ENCODE measurements at regions not wholly inside any gene's neighbourhood (a gene's known extent, or its start where the extent isn't known, plus 50 kb on each side); places are given as distances from the start of the nearest gene placed in this dataset.

DNA sequence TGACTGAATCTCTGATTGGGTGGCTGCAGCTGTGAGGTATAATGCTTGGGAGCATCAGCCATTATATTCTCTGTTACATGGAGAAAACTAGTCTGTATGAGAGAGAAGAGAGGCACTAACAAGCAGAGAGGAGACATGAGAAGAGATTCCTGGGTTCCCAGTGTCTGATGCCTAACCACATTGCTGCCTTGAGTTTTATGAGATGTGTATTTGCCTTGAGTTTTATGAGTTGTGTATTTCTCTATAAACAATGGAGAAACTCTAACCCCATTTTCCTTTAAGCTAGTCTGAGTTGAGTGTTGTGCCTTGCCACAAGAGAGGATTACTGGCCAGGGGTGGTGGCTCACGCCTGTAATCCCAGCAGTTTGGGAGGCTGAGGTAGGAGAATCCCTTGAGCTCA is 208.1 kb downstream of the BCOR start:
- Histone ChIP-seq H3K27ac (ENCODE audit: control insufficient read depth, insufficient read depth, low read length) (no peak overlapping the region), H3K27me3 (ENCODE audit: control insufficient read depth, extremely low read depth, insufficient read depth, low read length) (no peaks in the 10 kb centered on the region), H3K9me1 (ENCODE audit: control insufficient read depth, extremely low read depth, insufficient read depth, low read length) (no peaks in the 10 kb centered on the region), H3K4me1 (ENCODE audit: control insufficient read depth, extremely low read depth, insufficient read depth, low read length) (peaks cover 9% of the 10 kb centered on the region), H3K4me2 (ENCODE audit: control insufficient read depth, extremely low read depth, insufficient read depth, low read depth, low read length) (no peak overlapping the region), H3K36me3 (ENCODE audit: control insufficient read depth in 2 of 2, extremely low read depth in 1 of 2, insufficient read depth in 2 of 2, low read length in 2 of 2) (no peaks in the 10 kb centered on the region), H3K9ac (ENCODE audit: control insufficient read depth, extremely low read depth, insufficient read depth, low read length) (no peak overlapping the region), H2AFZ (ENCODE audit: control insufficient read depth, low read length) (no peak overlapping the region), H3K9me3 (ENCODE audit: control insufficient read depth, low read depth, low read length) (no peaks in the 10 kb centered on the region), H4K20me1 (ENCODE audit: control insufficient read depth, extremely low read depth, insufficient read depth, low read length) (no peaks in the 10 kb centered on the region), H3K4me3 (ENCODE audit: control insufficient read depth in 2 of 3, extremely low read depth in 1 of 3, insufficient read depth in 2 of 3, low read depth in 1 of 3, low read length in 3 of 3) (no peak overlapping the region), H3K79me2 (ENCODE audit: control insufficient read depth, insufficient read depth, low read length) (no peaks in the 10 kb centered on the region)
- FAIRE-seq (no peak), DNase-seq (ENCODE audit: low read depth, low spot score) (no peak)
- dilution Hi-C loops (cut with MboI; ENCODE audit: extremely low pct_ligation_motif_present, low sequenced_read_pairs) = no loop called here
- TF ChIP-seq EZH2 (IDR thresholded peaks at IDR 0.05; ENCODE audit: low read length) = no peak

GRCh38 chrX:39890807-39891206 is 207.0 kb downstream of the BCOR start:
- H3K36me3 ChIP-seq (ENCODE audit: control insufficient read depth in 2 of 2, extremely low read depth in 1 of 2, insufficient read depth in 2 of 2, low read length in 2 of 2) = no peaks in the 10 kb centered on the region
- peaks cover 17% of the 10 kb centered on the region for H3K4me1 ChIP-seq (ENCODE audit: control insufficient read depth, extremely low read depth, insufficient read depth, low read length)
- no peaks in the 10 kb centered on the region for H3K9me3 ChIP-seq (ENCODE audit: control insufficient read depth, low read depth, low read length)
- no peaks in the 10 kb centered on the region for H3K79me2 ChIP-seq (ENCODE audit: control insufficient read depth, insufficient read depth, low read length)
- no peaks in the 10 kb centered on the region for H4K20me1 ChIP-seq (ENCODE audit: control insufficient read depth, extremely low read depth, insufficient read depth, low read length)
- FAIRE-seq = no peak
- TF ChIP-seq, protein P1, sequence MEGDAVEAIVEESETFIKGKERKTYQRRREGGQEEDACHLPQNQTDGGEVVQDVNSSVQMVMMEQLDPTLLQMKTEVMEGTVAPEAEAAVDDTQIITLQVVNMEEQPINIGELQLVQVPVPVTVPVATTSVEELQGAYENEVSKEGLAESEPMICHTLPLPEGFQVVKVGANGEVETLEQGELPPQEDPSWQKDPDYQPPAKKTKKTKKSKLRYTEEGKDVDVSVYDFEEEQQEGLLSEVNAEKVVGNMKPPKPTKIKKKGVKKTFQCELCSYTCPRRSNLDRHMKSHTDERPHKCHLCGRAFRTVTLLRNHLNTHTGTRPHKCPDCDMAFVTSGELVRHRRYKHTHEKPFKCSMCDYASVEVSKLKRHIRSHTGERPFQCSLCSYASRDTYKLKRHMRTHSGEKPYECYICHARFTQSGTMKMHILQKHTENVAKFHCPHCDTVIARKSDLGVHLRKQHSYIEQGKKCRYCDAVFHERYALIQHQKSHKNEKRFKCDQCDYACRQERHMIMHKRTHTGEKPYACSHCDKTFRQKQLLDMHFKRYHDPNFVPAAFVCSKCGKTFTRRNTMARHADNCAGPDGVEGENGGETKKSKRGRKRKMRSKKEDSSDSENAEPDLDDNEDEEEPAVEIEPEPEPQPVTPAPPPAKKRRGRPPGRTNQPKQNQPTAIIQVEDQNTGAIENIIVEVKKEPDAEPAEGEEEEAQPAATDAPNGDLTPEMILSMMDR (optimal IDR thresholded peaks at IDR 0.05 in 1 of 3, IDR thresholded peaks at IDR 0.05 in 1 of 3, conservative IDR thresholded peaks at IDR 0.05 in 1 of 3; ENCODE audit: extremely low read depth in 1 of 3, insufficient read depth in 2 of 3, low read length in 3 of 3) = no peak
- no peak for TF ChIP-seq EZH2 (IDR thresholded peaks at IDR 0.05; ENCODE audit: low read length)
- H3K9ac ChIP-seq (ENCODE audit: control insufficient read depth, extremely low read depth, insufficient read depth, low read length) = no peak overlapping the region
- dilution Hi-C loops (cut with MboI; ENCODE audit: extremely low pct_ligation_motif_present, low sequenced_read_pairs) = no loop called here
- H3K4me2 ChIP-seq (ENCODE audit: control insufficient read depth, extremely low read depth, insufficient read depth, low read depth, low read length) = no peak overlapping the region
- DNase-seq (ENCODE audit: low read depth, low spot score) = no peak
- no peak overlapping the region for H3K27ac ChIP-seq (ENCODE audit: control insufficient read depth, insufficient read depth, low read length)
- H3K4me3 ChIP-seq (ENCODE audit: control insufficient read depth in 2 of 3, extremely low read depth in 1 of 3, insufficient read depth in 2 of 3, low read depth in 1 of 3, low read length in 3 of 3) = no peak overlapping the region
- H2AFZ ChIP-seq (ENCODE audit: control insufficient read depth, low read length) = no peak overlapping the region
- H3K27me3 ChIP-seq (ENCODE audit: control insufficient read depth, extremely low read depth, insufficient read depth, low read length) = no peaks in the 10 kb centered on the region
- no peaks in the 10 kb centered on the region for H3K9me1 ChIP-seq (ENCODE audit: control insufficient read depth, extremely low read depth, insufficient read depth, low read length)

DNA sequence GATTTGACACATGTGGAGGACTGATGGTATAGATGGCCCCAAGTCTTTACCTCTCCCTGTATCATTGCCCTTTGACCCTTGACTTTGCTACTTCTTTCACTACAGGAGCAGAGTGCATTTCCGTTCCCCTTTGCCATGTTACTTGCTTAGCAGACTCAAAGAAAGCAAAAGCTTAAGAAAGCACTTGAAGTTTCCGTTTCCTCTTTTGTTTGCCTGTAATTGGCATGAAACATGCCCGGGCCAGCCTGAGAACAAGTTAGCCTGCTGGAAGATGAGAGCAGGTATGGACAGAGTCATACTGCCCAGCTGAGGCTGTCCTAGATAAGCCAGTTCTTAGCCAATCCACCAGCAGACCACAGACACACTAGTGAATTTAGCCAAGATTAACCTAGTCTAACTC is 206.0 kb downstream of the BCOR start:
- FAIRE-seq (peak; percentile 86), DNase-seq (ENCODE audit: low read depth, low spot score) (no peak)
- Histone ChIP-seq H3K79me2 (ENCODE audit: control insufficient read depth, insufficient read depth, low read length) (no peaks in the 10 kb centered on the region), H3K36me3 (ENCODE audit: control insufficient read depth in 2 of 2, extremely low read depth in 1 of 2, insufficient read depth in 2 of 2, low read length in 2 of 2) (no peaks in the 10 kb centered on the region), H3K27me3 (ENCODE audit: control insufficient read depth, extremely low read depth, insufficient read depth, low read length) (no peaks in the 10 kb centered on the region), H3K27ac (ENCODE audit: control insufficient read depth, insufficient read depth, low read length) (peak overlapping the region; percentile 40), H4K20me1 (ENCODE audit: control insufficient read depth, extremely low read depth, insufficient read depth, low read length) (no peaks in the 10 kb centered on the region), H3K9ac (ENCODE audit: control insufficient read depth, extremely low read depth, insufficient read depth, low read length) (no peak overlapping the region), H3K9me3 (ENCODE audit: control insufficient read depth, low read depth, low read length) (no peaks in the 10 kb centered on the region), H2AFZ (ENCODE audit: control insufficient read depth, low read length) (peak overlapping the region; percentile 28), H3K9me1 (ENCODE audit: control insufficient read depth, extremely low read depth, insufficient read depth, low read length) (no peaks in the 10 kb centered on the region), H3K4me3 (ENCODE audit: control insufficient read depth in 2 of 3, extremely low read depth in 1 of 3, insufficient read depth in 2 of 3, low read depth in 1 of 3, low read length in 3 of 3) (no peak overlapping the region), H3K4me1 (ENCODE audit: control insufficient read depth, extremely low read depth, insufficient read depth, low read length) (peaks cover 17% of the 10 kb centered on the region), H3K4me2 (ENCODE audit: control insufficient read depth, extremely low read depth, insufficient read depth, low read depth, low read length) (peak overlapping the region; percentile 62)
- dilution Hi-C loops (cut with MboI; ENCODE audit: extremely low pct_ligation_motif_present, low sequenced_read_pairs) = no loop called here
- TF ChIP-seq EZH2 (IDR thresholded peaks at IDR 0.05; ENCODE audit: low read length) = no peak
- TF ChIP-seq, protein P1 (optimal IDR thresholded peaks at IDR 0.05 in 1 of 3, IDR thresholded peaks at IDR 0.05 in 1 of 3, conservative IDR thresholded peaks at IDR 0.05 in 1 of 3; ENCODE audit: extremely low read depth in 1 of 3, insufficient read depth in 2 of 3, low read length in 3 of 3) = no peak

All from keratinocyte (primary cell).